Fibroblast of the aortic adventitia (primary cell): ENCODE measurements at regions not wholly inside any gene's neighbourhood (a gene's known extent, or its start where the extent isn't known, plus 50 kb on each side); places are given as distances from the start of the nearest gene placed in this dataset.

Experiments
- DNase-seq: peaks from one replicate; pipeline ENCODE4 v3.0.0-alpha.2; 2010; ENCODE audit warnings: low read depth
- H3K4me3 ChIP-seq: 2 replicates; pipeline ENCODE4 v1.5.1; 2011; ENCODE audit warnings: low read depth, mild to moderate bottlenecking, control low read depth, low read length, moderate library complexity
- CTCF ChIP-seq: IDR thresholded peaks from 2 replicates; pipeline ENCODE4 v1.5.1; 2011; ENCODE audit warnings: mild to moderate bottlenecking, low read length, control low read depth, inconsistent platforms; ENCODE audit not compliant: insufficient read depth

- TF ChIP-seq CTCF = no peak
- no peak overlapping the region for H3K4me3 ChIP-seq
- no peak for DNase-seq
Measured at GRCh38 chr20:54353292-54353691, 122.1 kb upstream of the DOK5 start.

GRCh38 chr20:54355631-54356280 is 119.6 kb upstream of the DOK5 start:
- no peak overlapping the region for H3K4me3 ChIP-seq
- TF ChIP-seq CTCF = no peak
- DNase-seq = peak; percentile 32

GRCh38 chr20:54356801-54357200 is 118.6 kb upstream of the DOK5 start:
- no peak for DNase-seq
- H3K4me3 ChIP-seq = no peak overlapping the region
- TF ChIP-seq CTCF = no peak

GRCh38 chr20:54361475-54361874 is 113.9 kb upstream of the DOK5 start:
- TF ChIP-seq CTCF = no peak
- DNase-seq = peak; percentile 69
- no peak overlapping the region for H3K4me3 ChIP-seq

GRCh38 chr20:54362283-54362682 is 113.1 kb upstream of the DOK5 start:
- no peak for TF ChIP-seq CTCF

GRCh38 chr20:54364365-54364764 is 111.0 kb upstream of the DOK5 start:
- no peak overlapping the region for H3K4me3 ChIP-seq
- no peak for DNase-seq
- TF ChIP-seq CTCF = no peak

More at GRCh38 chr20:54362283-54362682, 113.1 kb upstream of the DOK5 start:
- DNase-seq = peak; percentile 22
- H3K4me3 ChIP-seq = no peak overlapping the region

- DNase-seq = no peak
- no peak for TF ChIP-seq CTCF
- H3K4me3 ChIP-seq = no peak overlapping the region
Measured at GRCh38 chr20:54364919-54365318, 110.5 kb upstream of the DOK5 start.
